ENCODE measurements at regions not wholly inside any gene's neighbourhood (a gene's known extent, or its start where the extent isn't known, plus 50 kb on each side); places are given as distances from the start of the nearest gene placed in this dataset.

GRCh38 chr4:154953691-154954090, 172.6 kb downstream of the RBM46 start:
- Histone ChIP-seq H3K4me1 (no peaks in the 10 kb centered on the region), H3K4me3 (ENCODE audit: low read depth, low read length) (no peak overlapping the region), H3K9me3 (no peaks in the 10 kb centered on the region), H3K27me3 (no peaks in the 10 kb centered on the region), H3K36me3 (no peaks in the 10 kb centered on the region)
- no peak for TF ChIP-seq CTCF (IDR thresholded peaks at IDR 0.05; ENCODE audit: low read depth, low read length)
- DNase-seq = no peak

- Histone ChIP-seq H3K4me1 (no peaks in the 10 kb centered on the region), H3K27me3 (no peaks in the 10 kb centered on the region), H3K36me3 (no peaks in the 10 kb centered on the region), H3K9me3 (no peaks in the 10 kb centered on the region), H3K4me3 (ENCODE audit: low read depth, low read length) (no peak overlapping the region)
- no peak for DNase-seq
- no peak for TF ChIP-seq CTCF (IDR thresholded peaks at IDR 0.05; ENCODE audit: low read depth, low read length)
Observed at GRCh38 chr4:154954117-154954516, 173.0 kb downstream of the RBM46 start.

GRCh38 chr4:154958121-154958520, 177.0 kb downstream of the RBM46 start:
- Histone ChIP-seq H3K27me3 (no peaks in the 10 kb centered on the region), H3K36me3 (no peaks in the 10 kb centered on the region), H3K9me3 (no peaks in the 10 kb centered on the region), H3K4me1 (no peaks in the 10 kb centered on the region), H3K4me3 (ENCODE audit: low read depth, low read length) (no peak overlapping the region)
- TF ChIP-seq CTCF (IDR thresholded peaks at IDR 0.05; ENCODE audit: low read depth, low read length) = no peak
- DNase-seq = no peak

- H3K27me3 ChIP-seq = no peaks in the 10 kb centered on the region
- no peaks in the 10 kb centered on the region for H3K36me3 ChIP-seq
- no peak for DNase-seq
- no peak overlapping the region for H3K4me3 ChIP-seq (ENCODE audit: low read depth, low read length)
- no peaks in the 10 kb centered on the region for H3K4me1 ChIP-seq
- TF ChIP-seq CTCF (IDR thresholded peaks at IDR 0.05; ENCODE audit: low read depth, low read length) = no peak
- H3K9me3 ChIP-seq = no peaks in the 10 kb centered on the region
Observed at GRCh38 chr4:154958621-154959358, 177.7 kb downstream of the RBM46 start.

GRCh38 chr4:154959756-154960155, 178.7 kb downstream of the RBM46 start:
- no peaks in the 10 kb centered on the region for H3K27me3 ChIP-seq
- no peak for DNase-seq
- no peak overlapping the region for H3K4me3 ChIP-seq (ENCODE audit: low read depth, low read length)
- no peaks in the 10 kb centered on the region for H3K9me3 ChIP-seq
- no peaks in the 10 kb centered on the region for H3K36me3 ChIP-seq
- TF ChIP-seq CTCF (IDR thresholded peaks at IDR 0.05; ENCODE audit: low read depth, low read length) = no peak
- no peaks in the 10 kb centered on the region for H3K4me1 ChIP-seq

- no peak for DNase-seq
- no peaks in the 10 kb centered on the region for H3K9me3 ChIP-seq
- no peaks in the 10 kb centered on the region for H3K4me1 ChIP-seq
- H3K27me3 ChIP-seq = no peaks in the 10 kb centered on the region
- no peak for TF ChIP-seq CTCF (IDR thresholded peaks at IDR 0.05; ENCODE audit: low read depth, low read length)
- no peak overlapping the region for H3K4me3 ChIP-seq (ENCODE audit: low read depth, low read length)
- no peaks in the 10 kb centered on the region for H3K36me3 ChIP-seq
Observed at GRCh38 chr4:154960476-154960875, 179.4 kb downstream of the RBM46 start.

All from BE2C (cell line).